Fibroblast of lung (primary cell): ENCODE measurements at regions not wholly inside any gene's neighbourhood (a gene's known extent, or its start where the extent isn't known, plus 50 kb on each side); places are given as distances from the start of the nearest gene placed in this dataset.

Experiments used
- EZH2 ChIP-seq: IDR thresholded peaks from 2 replicates; pipeline ENCODE4 v1.5.1; 2012; ENCODE audit warnings: low read length, control low read depth, mild to moderate bottlenecking; ENCODE audit errors: missing control alignments
- TF ChIP-seq, protein P1 (sequence below), 2 donors: IDR thresholded peaks in 1 of 2; conservative IDR thresholded peaks in 1 of 2; 1 replicate in 1 of 2; 2 replicates in 1 of 2; pipeline ENCODE4 v1.5.1; 2011 to 2012; ENCODE audit warnings: low read length in 2 of 2, control low read depth in 1 of 2, inconsistent platforms in 1 of 2, low read depth in 1 of 2, mild to moderate bottlenecking in 1 of 2

DNA sequence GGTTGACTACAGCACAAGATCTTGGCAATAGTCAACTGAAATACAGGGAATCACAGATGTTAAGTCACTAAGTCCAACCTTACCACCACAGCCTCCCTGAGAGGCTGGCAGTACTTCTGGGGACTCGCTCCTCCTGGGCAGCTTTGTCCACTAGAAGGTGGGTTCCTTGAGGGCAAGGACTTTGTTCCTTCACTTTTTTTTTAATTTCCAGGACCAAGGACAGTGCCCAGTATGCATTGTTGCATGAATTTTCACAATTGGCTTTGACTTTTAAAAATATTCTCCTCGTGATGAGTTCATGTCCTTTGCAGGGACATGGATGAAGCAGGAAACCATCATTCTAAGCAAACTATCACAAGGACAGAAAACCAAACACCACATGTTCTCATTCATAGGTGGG is 96.7 kb upstream of the IGSF21 start:
- TF ChIP-seq EZH2 = no peak
- TF ChIP-seq, protein P1, sequence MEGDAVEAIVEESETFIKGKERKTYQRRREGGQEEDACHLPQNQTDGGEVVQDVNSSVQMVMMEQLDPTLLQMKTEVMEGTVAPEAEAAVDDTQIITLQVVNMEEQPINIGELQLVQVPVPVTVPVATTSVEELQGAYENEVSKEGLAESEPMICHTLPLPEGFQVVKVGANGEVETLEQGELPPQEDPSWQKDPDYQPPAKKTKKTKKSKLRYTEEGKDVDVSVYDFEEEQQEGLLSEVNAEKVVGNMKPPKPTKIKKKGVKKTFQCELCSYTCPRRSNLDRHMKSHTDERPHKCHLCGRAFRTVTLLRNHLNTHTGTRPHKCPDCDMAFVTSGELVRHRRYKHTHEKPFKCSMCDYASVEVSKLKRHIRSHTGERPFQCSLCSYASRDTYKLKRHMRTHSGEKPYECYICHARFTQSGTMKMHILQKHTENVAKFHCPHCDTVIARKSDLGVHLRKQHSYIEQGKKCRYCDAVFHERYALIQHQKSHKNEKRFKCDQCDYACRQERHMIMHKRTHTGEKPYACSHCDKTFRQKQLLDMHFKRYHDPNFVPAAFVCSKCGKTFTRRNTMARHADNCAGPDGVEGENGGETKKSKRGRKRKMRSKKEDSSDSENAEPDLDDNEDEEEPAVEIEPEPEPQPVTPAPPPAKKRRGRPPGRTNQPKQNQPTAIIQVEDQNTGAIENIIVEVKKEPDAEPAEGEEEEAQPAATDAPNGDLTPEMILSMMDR (conservative IDR thresholded peaks at IDR 0.05 in 1 of 2, IDR thresholded peaks at IDR 0.05 in 1 of 2; ENCODE audit: low read depth in 1 of 2, low read length in 2 of 2) = no peak
